SHP77 (cell line): ENCODE measurements at regions not wholly inside any gene's neighbourhood (a gene's known extent, or its start where the extent isn't known, plus 50 kb on each side); places are given as distances from the start of the nearest gene placed in this dataset.

Source experiments
- DNase-seq, 2 experiments: peaks; one replicate each; lab custom pipeline; 2025; lab: John Stamatoyannopoulos, UW

- DNase-seq: no peak
These were observed 53.7 kb upstream of the TMX4 start for GRCh38 chr20:8073024-8073832.

DNA sequence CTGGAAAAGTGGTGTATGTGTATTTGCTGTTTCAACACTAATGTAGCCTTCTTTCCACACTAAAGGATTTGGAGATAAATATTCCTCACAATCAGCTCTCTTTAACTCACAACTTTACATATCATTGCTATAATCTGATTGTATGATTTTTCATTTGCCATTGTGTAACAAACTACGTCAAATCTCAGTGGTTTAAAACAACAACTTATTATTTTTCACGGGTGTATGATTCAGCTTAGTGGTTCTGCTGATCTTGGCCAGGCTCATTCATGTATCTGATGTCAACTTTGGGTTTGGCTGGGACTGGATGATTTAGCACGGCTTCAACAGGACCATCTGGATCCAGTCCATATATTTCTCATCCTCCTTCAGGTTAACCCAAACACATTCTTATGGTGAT is 55.4 kb upstream of the TMX4 start:
- DNase-seq: no peak

GRCh38 chr20:8076306-8077136 is 55.5 kb upstream of the PLCB1 start:
- DNase-seq: no peak

DNA sequence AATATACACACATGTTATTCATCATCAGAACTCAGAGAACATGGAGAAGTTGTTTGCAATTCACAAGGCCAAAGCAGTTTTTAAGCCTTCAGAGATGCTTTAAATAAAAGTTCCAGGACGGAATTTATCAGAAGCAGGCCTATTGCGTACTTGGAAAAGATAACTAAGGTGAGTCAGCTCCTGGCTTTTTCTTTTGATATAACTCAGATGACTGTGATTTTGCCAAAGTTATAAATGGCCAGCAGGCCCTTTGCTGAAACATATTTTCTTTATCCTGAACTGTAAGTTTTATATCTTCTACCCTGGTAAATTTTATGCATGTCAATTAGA is 55.0 kb upstream of the PLCB1 start:
- no peak for DNase-seq

GRCh38 chr20:8078528-8078914 is 53.5 kb upstream of the PLCB1 start:
- no peak for DNase-seq

DNA sequence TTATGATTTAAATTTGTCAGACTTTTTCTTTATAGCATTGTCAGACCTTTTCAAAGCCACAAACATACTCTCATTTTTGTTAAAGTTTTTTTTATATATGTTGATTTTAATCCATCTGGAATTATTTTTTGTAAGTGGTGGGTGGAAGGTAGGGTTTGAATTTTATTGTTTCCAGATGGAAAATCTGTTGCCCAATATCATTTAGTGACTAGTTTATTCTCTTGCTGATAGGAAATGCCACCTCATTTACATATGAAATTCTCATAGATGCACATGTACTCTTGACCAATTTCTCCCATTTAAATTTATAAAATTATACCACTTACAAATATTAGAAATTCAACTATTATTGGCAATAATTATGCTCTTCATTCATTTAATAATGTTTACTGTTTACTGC is 52.1 kb upstream of the PLCB1 start:
- DNase-seq: no peak

- peak in 1 of 2 experiments; percentile 6 for DNase-seq
These were observed 50.0 kb upstream of the PLCB1 start for GRCh38 chr20:8082025-8082424.
